Thoracic aorta (tissue), 2 donors: ENCODE measurements at regions not wholly inside any gene's neighbourhood (a gene's known extent, or its start where the extent isn't known, plus 50 kb on each side); places are given as distances from the start of the nearest gene placed in this dataset.

Experiments used
- ATAC-seq: fragments of 150-250 bp; one replicate; pipeline ENCODE4 v1.8.0; 2017; ENCODE audit warnings: low read depth; ENCODE audit not compliant: insufficient number of reproducible peaks, low FRiP score
- DNase-seq: peaks from one replicate; pipeline ENCODE4 v3.0.0-alpha.2; 2020; ENCODE audit warnings: low spot score
- H3K27ac ChIP-seq, 2 donors: fragments of 200-600 bp; sonication (generic); 1 replicate in 1 of 2; 2 replicates in 1 of 2; pipeline ENCODE4 v1.5.1; 2016; ENCODE audit warnings: mild to moderate bottlenecking in 2 of 2, moderate library complexity in 2 of 2
- H3K27me3 ChIP-seq: fragments of 200-600 bp; sonication (generic); replicated peaks from 2 replicates; pipeline ENCODE4 v1.6.0; 2016; ENCODE audit warnings: mild to moderate bottlenecking; ENCODE audit not compliant: insufficient read depth
- H3K36me3 ChIP-seq: fragments of 200-600 bp; sonication (generic); one replicate; pipeline ENCODE4 v1.5.1; 2016
- H3K4me1 ChIP-seq, 2 donors: fragments of 200-600 bp; sonication (generic); 1 replicate in 1 of 2; 2 replicates in 1 of 2; pipeline versions ENCODE4 v1.5.1 to v1.6.0; 2016; ENCODE audit warnings: low read depth in 2 of 2, mild to moderate bottlenecking in 1 of 2; ENCODE audit not compliant: control insufficient read depth in 1 of 2
- H3K4me3 ChIP-seq: fragments of 200-600 bp; sonication (generic); 2 replicates; pipeline ENCODE4 v1.5.1; 2016; ENCODE audit warnings: mild to moderate bottlenecking
- H3K9me3 ChIP-seq: fragments of 200-600 bp; sonication (generic); 2 replicates; pipeline ENCODE4 v1.5.1; 2016
- CTCF ChIP-seq: fragments of 200-600 bp; sonication (generic); IDR thresholded peaks from one replicate; pipeline ENCODE4 v1.5.1; 2019; ENCODE audit warnings: antibody characterized with exemption

GRCh38 chr15:98444138-98444537 is 204.2 kb upstream of the IGF1R start:
- TF ChIP-seq CTCF, result no peak
- no peaks in the 10 kb centered on the region for H3K36me3 ChIP-seq
- peaks cover 0 to 7% of the 10 kb centered on the region in 2 donors for H3K4me1 ChIP-seq
- no peak for ATAC-seq
- DNase-seq, result no peak
- H3K27me3 ChIP-seq, result no peaks in the 10 kb centered on the region
- no peak overlapping the region for H3K4me3 ChIP-seq
- no peak overlapping the region for H3K27ac ChIP-seq
- H3K9me3 ChIP-seq, result no peaks in the 10 kb centered on the region

GRCh38 chr15:98445315-98445714 is 203.0 kb upstream of the IGF1R start:
- H3K4me3 ChIP-seq, result no peak overlapping the region
- TF ChIP-seq CTCF, result no peak
- no peak for ATAC-seq

GRCh38 chr15:98446083-98446482 is 202.3 kb upstream of the IGF1R start:
- Histone ChIP-seq H3K27me3 (no peaks in the 10 kb centered on the region), H3K4me1 (peaks cover 0 to 7% of the 10 kb centered on the region in 2 donors), H3K36me3 (no peaks in the 10 kb centered on the region), H3K27ac (no peak overlapping the region), H3K9me3 (no peaks in the 10 kb centered on the region), H3K4me3 (no peak overlapping the region)
- ATAC-seq (no peak), DNase-seq (no peak)
- no peak for TF ChIP-seq CTCF

More at GRCh38 chr15:98445315-98445714, 203.0 kb upstream of the IGF1R start:
- H3K27me3 ChIP-seq, result no peaks in the 10 kb centered on the region
- H3K9me3 ChIP-seq, result no peaks in the 10 kb centered on the region
- no peak for DNase-seq
- peaks cover 0 to 7% of the 10 kb centered on the region in 2 donors for H3K4me1 ChIP-seq
- H3K27ac ChIP-seq, result no peak overlapping the region
- H3K36me3 ChIP-seq, result no peaks in the 10 kb centered on the region

- no peaks in the 10 kb centered on the region for H3K36me3 ChIP-seq
- DNase-seq (no peak), ATAC-seq (no peak)
- no peak overlapping the region for H3K27ac ChIP-seq
- H3K9me3 ChIP-seq, result no peaks in the 10 kb centered on the region
- H3K4me1 ChIP-seq, result peaks cover 0 to 7% of the 10 kb centered on the region in 2 donors
- no peak for TF ChIP-seq CTCF
- no peak overlapping the region for H3K4me3 ChIP-seq
- H3K27me3 ChIP-seq, result no peaks in the 10 kb centered on the region
These were observed 201.3 kb upstream of the IGF1R start for GRCh38 chr15:98447069-98447468.

GRCh38 chr15:98451236-98451635 is 197.1 kb upstream of the IGF1R start:
- no peak for TF ChIP-seq CTCF
- ATAC-seq, result no peak
- H3K36me3 ChIP-seq, result no peaks in the 10 kb centered on the region
- no peak overlapping the region for H3K27ac ChIP-seq
- H3K9me3 ChIP-seq, result no peaks in the 10 kb centered on the region
- no peaks in the 10 kb centered on the region for H3K27me3 ChIP-seq
- DNase-seq, result no peak
- no peaks in the 10 kb centered on the region for H3K4me1 ChIP-seq
- no peak overlapping the region for H3K4me3 ChIP-seq
